ENCODE measurements at regions not wholly inside any gene's neighbourhood (a gene's known extent, or its start where the extent isn't known, plus 50 kb on each side); places are given as distances from the start of the nearest gene placed in this dataset.

DNA sequence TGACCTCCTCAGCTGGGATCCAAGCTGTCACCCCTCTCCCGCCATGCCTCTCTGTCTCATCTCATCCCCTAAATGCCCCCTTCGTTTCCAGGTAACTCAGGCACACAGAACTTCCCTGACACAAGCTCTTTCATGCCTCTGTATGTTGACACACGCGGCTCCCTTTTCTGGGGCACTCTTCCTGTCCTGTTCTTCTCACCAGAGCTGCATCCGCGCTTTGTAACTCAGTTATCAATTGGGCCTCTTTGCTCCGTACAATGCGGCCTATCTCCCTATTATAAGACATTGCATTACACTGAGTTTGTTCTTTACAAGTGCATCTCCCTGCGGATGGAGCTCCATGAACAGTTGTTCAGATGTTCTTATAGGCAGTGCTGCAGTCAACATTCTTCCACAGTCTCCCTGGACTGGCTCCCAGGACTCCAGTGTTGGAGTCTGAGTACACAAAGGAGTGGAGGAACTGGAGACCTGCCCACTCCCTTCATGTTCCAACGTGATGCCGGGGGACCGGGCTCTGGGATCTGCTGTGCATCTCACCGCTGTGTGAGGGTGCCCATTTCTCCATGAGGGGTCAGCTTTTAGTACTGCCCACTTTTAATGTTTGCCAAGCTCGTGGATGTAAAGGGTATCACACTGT is 56.9 kb upstream of the TNS3 start:
- ChIA-PET POLR2A (interaction anchor here (0.6 to 1.5 kb wide), 5 partner anchors 9 to 442 kb away, joined by 3 to 5 read pairs (median 4); no protein-coding TSS in a partner anchor), CTCF (ENCODE audit: unreplicated experiment) (interaction anchor here (1.2 kb wide), 1 partner anchor 11 kb away, joined by 4 read pairs; no protein-coding TSS in a partner anchor)
- DNase-seq (ENCODE audit: low spot score) = no peak
- TF ChIP-seq, protein P1, sequence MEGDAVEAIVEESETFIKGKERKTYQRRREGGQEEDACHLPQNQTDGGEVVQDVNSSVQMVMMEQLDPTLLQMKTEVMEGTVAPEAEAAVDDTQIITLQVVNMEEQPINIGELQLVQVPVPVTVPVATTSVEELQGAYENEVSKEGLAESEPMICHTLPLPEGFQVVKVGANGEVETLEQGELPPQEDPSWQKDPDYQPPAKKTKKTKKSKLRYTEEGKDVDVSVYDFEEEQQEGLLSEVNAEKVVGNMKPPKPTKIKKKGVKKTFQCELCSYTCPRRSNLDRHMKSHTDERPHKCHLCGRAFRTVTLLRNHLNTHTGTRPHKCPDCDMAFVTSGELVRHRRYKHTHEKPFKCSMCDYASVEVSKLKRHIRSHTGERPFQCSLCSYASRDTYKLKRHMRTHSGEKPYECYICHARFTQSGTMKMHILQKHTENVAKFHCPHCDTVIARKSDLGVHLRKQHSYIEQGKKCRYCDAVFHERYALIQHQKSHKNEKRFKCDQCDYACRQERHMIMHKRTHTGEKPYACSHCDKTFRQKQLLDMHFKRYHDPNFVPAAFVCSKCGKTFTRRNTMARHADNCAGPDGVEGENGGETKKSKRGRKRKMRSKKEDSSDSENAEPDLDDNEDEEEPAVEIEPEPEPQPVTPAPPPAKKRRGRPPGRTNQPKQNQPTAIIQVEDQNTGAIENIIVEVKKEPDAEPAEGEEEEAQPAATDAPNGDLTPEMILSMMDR (conservative IDR thresholded peaks at IDR 0.05; ENCODE audit: low read length) = no peak
- no peak for TF ChIP-seq EZH2phosphoT487 (IDR thresholded peaks at IDR 0.05; ENCODE audit: borderline replicate concordance, low read depth, low read length)
- H3K4me1 ChIP-seq (ENCODE audit: insufficient read depth, low read length, poor library complexity, severe bottlenecking) = peaks cover 12% of the 10 kb centered on the region
- no peak overlapping the region for H3K27ac ChIP-seq (ENCODE audit: low read depth, low read length, poor library complexity, severe bottlenecking)
- no peaks in the 10 kb centered on the region for H3K79me2 ChIP-seq (ENCODE audit: insufficient read depth, low read depth, low read length)
- no peaks in the 10 kb centered on the region; the same call in 1 of the 2 replicates for H3K36me3 ChIP-seq (ENCODE audit: insufficient read depth, low read length)
- H3K4me3 ChIP-seq (ENCODE audit: low read depth, low read length, poor library complexity, severe bottlenecking) = no peak overlapping the region
- BruUV-seq (replicated peaks) = no TSS peak
- H3K4me2 ChIP-seq (ENCODE audit: low read length) = no peak overlapping the region
- H4K20me1 ChIP-seq (ENCODE audit: insufficient read depth, low read length) = no peaks in the 10 kb centered on the region
- no peaks in the 10 kb centered on the region for H3K9me2 ChIP-seq (ENCODE audit: insufficient read depth, low read length)
- peaks cover 6% of the 10 kb centered on the region; the same call in 1 of the 2 replicates for H3K9me3 ChIP-seq (ENCODE audit: low read length)
- no peak overlapping the region for H2AFZ ChIP-seq (ENCODE audit: low read length)
- intact Hi-C loops (cut with micrococcal nuclease; ENCODE audit: unreplicated experiment) = no loop called here

DNA sequence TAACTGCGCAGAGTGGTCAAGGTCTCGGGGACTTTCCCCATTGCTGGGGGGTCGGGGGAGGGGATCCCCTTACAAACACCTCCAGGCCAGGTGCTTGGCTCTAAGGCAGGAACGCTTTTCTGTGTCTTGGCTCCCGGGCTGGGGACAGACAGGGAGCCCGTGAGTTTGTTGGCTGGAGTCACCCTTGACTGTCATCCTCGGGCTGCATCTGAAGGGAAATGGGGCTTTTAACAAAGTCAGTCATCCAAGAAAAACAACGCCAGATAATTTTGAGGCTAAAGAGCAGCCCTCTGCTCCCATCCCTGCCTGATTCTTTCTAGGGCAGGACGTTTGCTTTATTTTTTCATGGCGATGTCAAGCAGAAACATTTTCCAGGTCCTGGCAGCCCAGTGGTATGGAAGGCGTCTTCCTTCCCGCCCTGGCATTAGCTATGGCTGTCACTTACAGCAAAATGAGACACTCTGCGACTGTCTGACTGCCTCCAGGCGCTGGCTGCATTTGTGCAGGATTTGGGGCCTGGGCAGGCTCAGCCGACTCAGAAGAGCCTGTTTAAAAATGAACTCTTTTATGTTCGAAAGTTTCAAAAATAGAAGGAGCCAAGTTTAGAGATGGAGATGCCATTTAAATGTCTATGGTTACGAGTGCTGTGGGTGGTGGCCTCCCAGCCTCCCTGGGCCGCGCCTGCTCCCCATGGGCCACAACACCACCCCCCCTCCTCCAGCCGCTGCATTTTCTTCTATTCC is 54.7 kb upstream of the TNS3 start:
- H3K9me2 ChIP-seq (ENCODE audit: insufficient read depth, low read length) = no peaks in the 10 kb centered on the region
- no peaks in the 10 kb centered on the region for H3K79me2 ChIP-seq (ENCODE audit: insufficient read depth, low read depth, low read length)
- peaks cover 25% of the 10 kb centered on the region for H3K4me1 ChIP-seq (ENCODE audit: insufficient read depth, low read length, poor library complexity, severe bottlenecking)
- no TSS peak for BruUV-seq (replicated peaks)
- POLR2A ChIA-PET = no interaction called here
- TF ChIP-seq, protein P1 (conservative IDR thresholded peaks at IDR 0.05; ENCODE audit: low read length) = no peak
- no peak for TF ChIP-seq EZH2phosphoT487 (IDR thresholded peaks at IDR 0.05; ENCODE audit: borderline replicate concordance, low read depth, low read length)
- no peaks in the 10 kb centered on the region for H3K36me3 ChIP-seq (ENCODE audit: insufficient read depth, low read length)
- CTCF ChIA-PET (ENCODE audit: unreplicated experiment) = no interaction called here
- peak overlapping the region; percentile 11; the same call in 1 of the 2 replicates for H2AFZ ChIP-seq (ENCODE audit: low read length)
- no peak for DNase-seq (ENCODE audit: low spot score)
- no peaks in the 10 kb centered on the region for H4K20me1 ChIP-seq (ENCODE audit: insufficient read depth, low read length)
- H3K4me2 ChIP-seq (ENCODE audit: low read length) = peak overlapping the region; percentile 51; the same call in 1 of the 2 replicates
- no peak overlapping the region for H3K27ac ChIP-seq (ENCODE audit: low read depth, low read length, poor library complexity, severe bottlenecking)
- intact Hi-C loops (cut with micrococcal nuclease; ENCODE audit: unreplicated experiment) = no loop called here
- no peak overlapping the region for H3K4me3 ChIP-seq (ENCODE audit: low read depth, low read length, poor library complexity, severe bottlenecking)
- no peaks in the 10 kb centered on the region for H3K9me3 ChIP-seq (ENCODE audit: low read length)

DNA sequence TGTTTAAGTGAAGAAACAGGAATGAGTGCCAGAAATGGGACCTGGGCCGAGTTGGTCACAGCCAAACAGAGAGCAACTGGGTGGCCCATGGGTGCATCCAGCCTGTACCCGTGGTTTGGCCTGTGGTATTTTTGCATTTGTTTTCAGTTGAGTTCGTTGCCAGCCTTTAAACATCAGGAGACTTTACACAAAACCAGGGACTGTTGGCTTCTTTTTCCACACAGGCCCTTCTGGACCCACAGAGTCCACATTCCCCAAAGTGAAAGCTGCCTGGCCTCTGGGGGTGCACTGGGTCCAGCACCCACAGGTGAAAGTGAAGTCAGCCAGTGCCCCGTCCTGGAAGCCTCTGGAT is 54.1 kb upstream of the TNS3 start:
- CTCF ChIA-PET (ENCODE audit: unreplicated experiment) = no interaction called here
- BruUV-seq (replicated peaks) = no TSS peak
- H3K79me2 ChIP-seq (ENCODE audit: insufficient read depth, low read depth, low read length) = no peaks in the 10 kb centered on the region
- peak overlapping the region; percentile 51; the same call in 1 of the 2 replicates for H3K4me2 ChIP-seq (ENCODE audit: low read length)
- H4K20me1 ChIP-seq (ENCODE audit: insufficient read depth, low read length) = no peaks in the 10 kb centered on the region
- TF ChIP-seq, protein P1 (conservative IDR thresholded peaks at IDR 0.05; ENCODE audit: low read length) = no peak
- TF ChIP-seq EZH2phosphoT487 (IDR thresholded peaks at IDR 0.05; ENCODE audit: borderline replicate concordance, low read depth, low read length) = no peak
- no peak overlapping the region for H3K27ac ChIP-seq (ENCODE audit: low read depth, low read length, poor library complexity, severe bottlenecking)
- intact Hi-C loops (cut with micrococcal nuclease; ENCODE audit: unreplicated experiment) = no loop called here
- peaks cover 27% of the 10 kb centered on the region for H3K4me1 ChIP-seq (ENCODE audit: insufficient read depth, low read length, poor library complexity, severe bottlenecking)
- peak overlapping the region; percentile 8; the same call in 1 of the 2 replicates for H2AFZ ChIP-seq (ENCODE audit: low read length)
- H3K9me2 ChIP-seq (ENCODE audit: insufficient read depth, low read length) = no peaks in the 10 kb centered on the region
- DNase-seq (ENCODE audit: low spot score) = no peak
- H3K9me3 ChIP-seq (ENCODE audit: low read length) = no peaks in the 10 kb centered on the region
- H3K36me3 ChIP-seq (ENCODE audit: insufficient read depth, low read length) = no peaks in the 10 kb centered on the region
- H3K4me3 ChIP-seq (ENCODE audit: low read depth, low read length, poor library complexity, severe bottlenecking) = no peak overlapping the region
- POLR2A ChIA-PET = no interaction called here

Data from OCI-LY7 (cell line).